B cell (primary cell): ENCODE measurements at regions not wholly inside any gene's neighbourhood (a gene's known extent, or its start where the extent isn't known, plus 50 kb on each side); places are given as distances from the start of the nearest gene placed in this dataset.

Experiments
- ATAC-seq: fragments of 200-7000 bp; cut with Tn5 transposase; one replicate; pipeline ENCODE4 v1.10.0; 2021; ENCODE audit warnings: low read depth, mild to moderate bottlenecking, moderate number of reproducible peaks, moderate library complexity
- CTCF ChIA-PET: fragments of 350-600 bp; sonication (Branson Sonifier 250); formaldehyde crosslinking; loops from one replicate; lab custom pipeline; 2021; ENCODE audit warnings: antibody characterized with exemption, inconsistent platforms; lab: Charles Lee
- POLR2A ChIA-PET: fragments of 350-600 bp; sonication (Branson Sonifier 250); formaldehyde crosslinking; loops from one replicate; lab custom pipeline; 2021; ENCODE audit warnings: antibody characterized with exemption; lab: Charles Lee
- DNase-seq: peaks from one replicate; pipeline ENCODE4 v3.0.0; 2013
- H2AFZ ChIP-seq: 2 replicates; pipeline ENCODE4 v1.6.1; 2012; ENCODE audit warnings: mild to moderate bottlenecking, low read depth, low read length; ENCODE audit not compliant: insufficient read depth, poor library complexity, severe bottlenecking
- H3K27ac ChIP-seq, 2 donors: 1 replicate in 1 of 2; 2 replicates in 1 of 2; pipeline ENCODE4 v1.5.1; 2012 to 2013; ENCODE audit warnings: low read length in 2 of 2, mild to moderate bottlenecking in 2 of 2, moderate library complexity in 1 of 2
- H3K27me3 ChIP-seq, 4 experiments: fragments of 200-600 bp in 1 of 4; sonication (generic) in 1 of 4; replicated peaks in 1 of 4; 1 replicate in 2 of 4; 2 replicates in 2 of 4; pipeline versions ENCODE4 v1.6.1 to v1.7.0; 2013 to 2016; ENCODE audit warnings: low read length in 3 of 4, mild to moderate bottlenecking in 2 of 4, mixed read lengths in 1 of 4, moderate library complexity in 1 of 4; ENCODE audit not compliant: insufficient read depth in 4 of 4, control insufficient read depth in 3 of 4; ENCODE audit errors: control extremely low read depth in 1 of 4
- H3K36me3 ChIP-seq, 2 experiments: replicated peaks in 1 of 2; 1 replicate in 1 of 2; 2 replicates in 1 of 2; pipeline versions ENCODE4 v1.6.1 to v1.7.1; 2013; ENCODE audit warnings: low read length in 1 of 2; ENCODE audit not compliant: insufficient read depth in 2 of 2, control insufficient read depth in 1 of 2; ENCODE audit errors: control extremely low read depth in 1 of 2, extremely low read depth in 1 of 2
- H3K4me1 ChIP-seq, 2 donors: fragments of 200-600 bp in 1 of 2; sonication (generic) in 1 of 2; 1 replicate in 1 of 2; 2 replicates in 1 of 2; pipeline versions ENCODE4 v1.5.1 to v1.6.1; 2013 to 2017; ENCODE audit warnings: low read length in 2 of 2; ENCODE audit not compliant: control insufficient read depth in 2 of 2, insufficient read depth in 2 of 2
- H3K4me2 ChIP-seq: replicated peaks from 2 replicates; pipeline ENCODE3; 2012; ENCODE audit warnings: mild to moderate bottlenecking, low read depth, low read length; ENCODE audit not compliant: poor library complexity, severe bottlenecking
- H3K4me3 ChIP-seq, 5 experiments: fragments of 200-600 bp in 1 of 5; sonication (generic) in 1 of 5; 1 replicate in 3 of 5; 2 replicates in 2 of 5; pipeline versions ENCODE4 v1.5.1 to v1.7.0; 2011 to 2016; ENCODE audit warnings: low read length in 4 of 5, mild to moderate bottlenecking in 4 of 5, low read depth in 2 of 5, control low read depth in 1 of 5, moderate library complexity in 1 of 5; ENCODE audit not compliant: insufficient read depth in 1 of 5; ENCODE audit errors: control extremely low read depth in 1 of 5, extremely low read depth in 1 of 5
- H3K79me2 ChIP-seq: fragments of 200-600 bp; sonication (generic); one replicate; pipeline ENCODE4 v1.6.0; 2016; ENCODE audit warnings: low read length; ENCODE audit not compliant: control insufficient read depth, insufficient read depth
- H3K9ac ChIP-seq: fragments of 200-600 bp; sonication (generic); 2 replicates; pipeline ENCODE4 v1.6.1; 2017; ENCODE audit warnings: mild to moderate bottlenecking, low read length, moderate library complexity
- H3K9me3 ChIP-seq, 3 donors: one replicate each; pipeline versions ENCODE4 v1.6.1 to v1.7.1; 2013; ENCODE audit warnings: low read length in 2 of 3; ENCODE audit not compliant: control insufficient read depth in 2 of 3, insufficient read depth in 1 of 3; ENCODE audit errors: control extremely low read depth in 1 of 3
- H4K20me1 ChIP-seq: 2 replicates; pipeline ENCODE4 v1.6.0; 2012; ENCODE audit warnings: mild to moderate bottlenecking, low read length; ENCODE audit not compliant: insufficient read depth, control insufficient read depth, poor library complexity, severe bottlenecking
- H3K27ac Mint-ChIP-seq: one replicate; pipeline ENCODE4 v1.8.0; 2021; ENCODE audit warnings: mixed read lengths
- H3K27me3 Mint-ChIP-seq: one replicate; pipeline ENCODE4 v1.8.0; 2021; ENCODE audit warnings: mixed read lengths
- H3K4me1 Mint-ChIP-seq: one replicate; pipeline ENCODE4 v1.8.0; 2021; ENCODE audit warnings: mixed read lengths
- H3K4me3 Mint-ChIP-seq: one replicate; pipeline ENCODE4 v1.8.0; 2021; ENCODE audit warnings: mixed read lengths
- H3K9me3 Mint-ChIP-seq: one replicate; pipeline ENCODE4 v1.8.0; 2022; ENCODE audit warnings: mixed read lengths; ENCODE audit not compliant: insufficient read depth
- EZH2 ChIP-seq: IDR thresholded peaks from 2 replicates; pipeline ENCODE4 v1.6.1; 2012; ENCODE audit warnings: borderline replicate concordance, low read depth, mild to moderate bottlenecking, moderate library complexity, low read length; ENCODE audit not compliant: insufficient read depth, poor library complexity, severe bottlenecking
- WGBS: methylation state at CpG from one replicate; pipeline ENCODE4 v1.1.5; 2013; ENCODE audit warnings: missing lambda C conversion rate; ENCODE audit not compliant: insufficient coverage; 5-methylcytosine and 5-hydroxymethylcytosine counted together
- intact Hi-C: fragments of 100-400 bp; cut with micrococcal nuclease; formaldehyde crosslinking; loops from one replicate; pipeline ENCODE4 v1.10.0; 2022
- TF ChIP-seq, protein P1 (sequence below): fragments of 200-600 bp; IDR thresholded peaks from one replicate; pipeline ENCODE4 v1.8.0; 2022; ENCODE audit warnings: antibody characterized with exemption, mild to moderate bottlenecking

GRCh38 chr17:52762147-52762793, 603.8 kb upstream of the CA10 start:
- DNase-seq = no peak
- H3K36me3 ChIP-seq = no peaks in the 10 kb centered on the region
- no peaks in the 10 kb centered on the region for H3K79me2 ChIP-seq
- H3K4me2 ChIP-seq = no peak overlapping the region
- no peaks in the 10 kb centered on the region for H4K20me1 ChIP-seq
- no peak for TF ChIP-seq EZH2
- TF ChIP-seq, protein P1, sequence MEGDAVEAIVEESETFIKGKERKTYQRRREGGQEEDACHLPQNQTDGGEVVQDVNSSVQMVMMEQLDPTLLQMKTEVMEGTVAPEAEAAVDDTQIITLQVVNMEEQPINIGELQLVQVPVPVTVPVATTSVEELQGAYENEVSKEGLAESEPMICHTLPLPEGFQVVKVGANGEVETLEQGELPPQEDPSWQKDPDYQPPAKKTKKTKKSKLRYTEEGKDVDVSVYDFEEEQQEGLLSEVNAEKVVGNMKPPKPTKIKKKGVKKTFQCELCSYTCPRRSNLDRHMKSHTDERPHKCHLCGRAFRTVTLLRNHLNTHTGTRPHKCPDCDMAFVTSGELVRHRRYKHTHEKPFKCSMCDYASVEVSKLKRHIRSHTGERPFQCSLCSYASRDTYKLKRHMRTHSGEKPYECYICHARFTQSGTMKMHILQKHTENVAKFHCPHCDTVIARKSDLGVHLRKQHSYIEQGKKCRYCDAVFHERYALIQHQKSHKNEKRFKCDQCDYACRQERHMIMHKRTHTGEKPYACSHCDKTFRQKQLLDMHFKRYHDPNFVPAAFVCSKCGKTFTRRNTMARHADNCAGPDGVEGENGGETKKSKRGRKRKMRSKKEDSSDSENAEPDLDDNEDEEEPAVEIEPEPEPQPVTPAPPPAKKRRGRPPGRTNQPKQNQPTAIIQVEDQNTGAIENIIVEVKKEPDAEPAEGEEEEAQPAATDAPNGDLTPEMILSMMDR = no peak
- no peak overlapping the region for H3K4me3 ChIP-seq
- H3K9me3 Mint-ChIP-seq = peaks cover 8% of the 10 kb centered on the region
- H3K27me3 ChIP-seq = no peaks in the 10 kb centered on the region
- WGBS = 55% methylated on average over 5 of the region's 5 CpGs
- no peak overlapping the region for H2AFZ ChIP-seq
- no peak overlapping the region for H3K9ac ChIP-seq
- POLR2A ChIA-PET = no interaction called here
- H3K27me3 Mint-ChIP-seq = no peaks in the 10 kb centered on the region
- intact Hi-C loops = no loop called here
- H3K27ac Mint-ChIP-seq = no peak overlapping the region
- no peak overlapping the region for H3K4me3 Mint-ChIP-seq
- H3K4me1 Mint-ChIP-seq = no peaks in the 10 kb centered on the region
- no peaks in the 10 kb centered on the region for H3K4me1 ChIP-seq
- peaks cover 1 to 11% (median 5%) of the 10 kb centered on the region in 3 donors for H3K9me3 ChIP-seq
- H3K27ac ChIP-seq = no peak overlapping the region
- ATAC-seq = no peak
- CTCF ChIA-PET = no interaction called here

GRCh38 chr17:52759864-52760263, 601.4 kb upstream of the CA10 start:
- no peak overlapping the region for H3K4me3 Mint-ChIP-seq
- no peaks in the 10 kb centered on the region for H3K9me3 Mint-ChIP-seq
- POLR2A ChIA-PET = no interaction called here
- no peak overlapping the region for H3K4me2 ChIP-seq
- no peak overlapping the region for H3K4me3 ChIP-seq
- DNase-seq (no peak), ATAC-seq (no peak)
- intact Hi-C loops = no loop called here
- no peaks in the 10 kb centered on the region for H3K4me1 Mint-ChIP-seq
- no peaks in the 10 kb centered on the region for H4K20me1 ChIP-seq
- H3K9me3 ChIP-seq = peaks cover 0 to 10% (median 3%) of the 10 kb centered on the region in 3 donors
- TF ChIP-seq, protein P1 = no peak
- TF ChIP-seq EZH2 = no peak
- H2AFZ ChIP-seq = no peak overlapping the region
- H3K27me3 Mint-ChIP-seq = no peaks in the 10 kb centered on the region
- H3K27me3 ChIP-seq = no peaks in the 10 kb centered on the region
- no CpG with 5 or more reads among the region's 3 CpGs for WGBS
- H3K79me2 ChIP-seq = no peaks in the 10 kb centered on the region
- H3K27ac Mint-ChIP-seq = no peak overlapping the region
- no peaks in the 10 kb centered on the region for H3K36me3 ChIP-seq
- no peaks in the 10 kb centered on the region for H3K4me1 ChIP-seq
- CTCF ChIA-PET = no interaction called here
- H3K27ac ChIP-seq = no peak overlapping the region
- no peak overlapping the region for H3K9ac ChIP-seq
